Endometrium (tissue), 2 donors: ENCODE measurements at regions not wholly inside any gene's neighbourhood (a gene's known extent, or its start where the extent isn't known, plus 50 kb on each side); places are given as distances from the start of the nearest gene placed in this dataset.

Experiments
- FAIRE-seq: peaks from 2 replicates; lab custom pipeline; 2012; peaks lifted over from hg19 to GRCh38; lab: Jason Lieb, UNC
- donor health status: control.
- donor health status: control.

- FAIRE-seq: no peak
Measured at GRCh38 chr6:51323056-51323455, 504.4 kb downstream of the TFAP2B start.

GRCh38 chr6:51330971-51331370 lies 512.3 kb downstream of the TFAP2B start:
- no peak for FAIRE-seq

- no peak for FAIRE-seq
Measured at GRCh38 chr6:51335543-51335942, 516.9 kb downstream of the TFAP2B start.

- no peak for FAIRE-seq
Measured at GRCh38 chr6:51336185-51336584, 517.5 kb downstream of the TFAP2B start.

GRCh38 chr6:51337277-51337676 lies 518.6 kb downstream of the TFAP2B start:
- FAIRE-seq: no peak

GRCh38 chr6:51339108-51339507 lies 520.4 kb downstream of the TFAP2B start:
- no peak for FAIRE-seq

- FAIRE-seq: no peak
Measured at GRCh38 chr6:51339728-51340127, 521.1 kb downstream of the TFAP2B start.

- no peak for FAIRE-seq
Measured at GRCh38 chr6:51342393-51342792, 523.7 kb downstream of the TFAP2B start.

GRCh38 chr6:51349857-51350256 lies 531.2 kb downstream of the TFAP2B start:
- no peak for FAIRE-seq

GRCh38 chr6:51350308-51350904 lies 531.7 kb downstream of the TFAP2B start:
- no peak for FAIRE-seq

GRCh38 chr6:51352506-51353029 lies 533.9 kb downstream of the TFAP2B start:
- FAIRE-seq: no peak

GRCh38 chr6:51360287-51360686 lies 541.6 kb downstream of the TFAP2B start:
- no peak for FAIRE-seq

- FAIRE-seq: no peak
Measured at GRCh38 chr6:51365566-51365965, 546.9 kb downstream of the TFAP2B start.

GRCh38 chr6:51369485-51369884 lies 550.8 kb downstream of the TFAP2B start:
- FAIRE-seq: no peak

GRCh38 chr6:51382847-51383246 lies 564.2 kb downstream of the TFAP2B start:
- FAIRE-seq: no peak

- no peak for FAIRE-seq
Measured at GRCh38 chr6:51384736-51385135, 566.1 kb downstream of the TFAP2B start.

- FAIRE-seq: no peak
Measured at GRCh38 chr6:51386347-51386836, 567.7 kb downstream of the TFAP2B start.

GRCh38 chr6:51387907-51388306 lies 569.2 kb downstream of the TFAP2B start:
- no peak for FAIRE-seq

GRCh38 chr6:51394061-51394460 lies 575.4 kb downstream of the TFAP2B start:
- no peak for FAIRE-seq

GRCh38 chr6:51396583-51396982 lies 577.9 kb downstream of the TFAP2B start:
- FAIRE-seq: no peak

GRCh38 chr6:51398064-51398705 lies 579.5 kb downstream of the TFAP2B start:
- FAIRE-seq: no peak

GRCh38 chr6:51398793-51399192 lies 580.1 kb downstream of the TFAP2B start:
- no peak for FAIRE-seq

- FAIRE-seq: no peak
Measured at GRCh38 chr6:51410453-51410852, 591.8 kb downstream of the TFAP2B start.
